Daoy (cell line): ENCODE measurements at regions not wholly inside any gene's neighbourhood (a gene's known extent, or its start where the extent isn't known, plus 50 kb on each side); places are given as distances from the start of the nearest gene placed in this dataset.
A peak's percentile ranks its signal among the peaks of the same experiment; 100 is the strongest.

Experiments used
- DNase-seq: peaks from one replicate; pipeline ENCODE4 v3.0.0-alpha.2; 2015; ENCODE audit warnings: low read depth

DNA sequence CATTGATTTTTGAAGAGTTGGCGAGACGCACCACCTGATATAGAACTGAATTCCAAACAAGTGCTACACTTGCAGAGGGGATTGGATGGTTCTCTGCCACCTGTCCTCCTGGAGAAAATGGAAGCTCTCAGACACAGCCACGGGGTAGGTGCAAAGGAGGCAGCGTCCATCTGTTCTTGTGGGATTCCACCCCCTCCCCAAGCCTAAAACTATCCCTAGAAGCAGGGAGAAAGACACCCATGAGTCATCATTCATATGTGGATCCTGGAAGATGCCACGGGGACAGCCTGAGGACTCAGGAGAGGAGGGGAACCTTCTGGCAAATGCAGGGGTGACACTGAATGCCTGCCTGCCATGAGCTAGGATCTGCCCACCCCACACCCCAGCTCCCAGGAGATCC lies 171.3 kb upstream of the CST7 start:
- DNase-seq, result no peak

DNA sequence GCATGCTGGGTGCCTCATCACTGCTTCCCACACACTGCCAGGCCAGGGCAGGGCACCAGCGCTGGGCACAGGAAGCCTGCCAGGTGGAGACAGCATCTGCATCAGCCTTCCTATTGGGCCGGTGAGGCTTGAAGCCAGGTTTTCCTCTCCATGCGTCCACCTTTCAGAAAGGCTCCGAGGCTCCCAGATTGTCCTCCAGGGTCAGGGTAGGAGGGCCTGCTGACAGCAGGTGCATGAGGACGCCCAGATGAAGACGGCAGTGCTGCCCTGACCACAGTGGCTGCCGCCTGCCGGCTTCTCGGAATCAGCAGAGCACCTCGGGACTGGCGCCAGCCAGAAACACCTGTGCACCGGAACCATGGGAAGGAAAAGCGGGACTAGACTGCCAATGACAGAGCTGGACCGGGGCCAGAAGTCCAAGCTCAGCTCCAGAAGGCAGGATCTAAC lies 170.5 kb upstream of the CST7 start:
- DNase-seq, result no peak

DNA sequence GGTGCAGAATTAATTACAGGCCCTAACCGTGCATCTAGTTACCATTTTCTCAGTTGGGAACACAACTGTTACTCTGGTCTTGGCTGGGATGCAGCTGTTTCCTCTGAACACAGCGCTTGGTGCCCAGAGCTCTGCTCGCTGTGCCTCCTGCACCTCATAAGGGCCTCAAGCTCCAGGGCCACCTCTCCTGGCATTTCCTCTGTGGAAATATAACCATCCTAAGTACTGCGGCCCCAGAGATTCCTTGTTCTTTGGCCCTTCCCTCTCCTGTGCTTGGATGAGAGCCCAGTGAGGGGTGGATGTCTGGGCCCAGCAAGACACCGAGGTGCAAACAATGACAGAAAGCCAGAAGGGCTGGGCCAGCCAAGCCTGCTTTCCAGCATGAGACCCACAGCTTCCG lies 169.9 kb upstream of the CST7 start:
- DNase-seq, result no peak

DNA sequence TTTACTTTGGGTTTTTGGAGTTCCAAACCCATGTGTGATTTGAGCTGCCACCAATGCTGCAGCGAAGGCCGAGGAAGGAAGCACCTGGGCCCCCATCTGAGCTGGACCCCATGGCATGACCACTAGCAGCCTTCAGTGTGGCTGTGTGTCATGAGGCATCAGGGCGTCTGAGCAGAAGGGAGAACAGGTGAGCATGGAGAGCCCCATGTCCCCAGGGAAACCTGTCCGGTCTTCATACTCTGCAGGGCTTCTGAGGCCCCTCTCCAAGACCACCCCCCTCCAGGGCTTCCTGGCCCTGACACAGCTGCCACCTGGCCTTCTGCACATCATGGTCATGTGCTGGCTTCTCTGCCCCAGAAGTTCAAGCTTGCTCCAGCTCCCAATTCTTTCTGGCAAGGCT lies 169.1 kb upstream of the CST7 start:
- DNase-seq, result no peak

- DNase-seq, result no peak
Observed at GRCh38 chr20:24780674-24781417, 168.2 kb upstream of the CST7 start.

DNA sequence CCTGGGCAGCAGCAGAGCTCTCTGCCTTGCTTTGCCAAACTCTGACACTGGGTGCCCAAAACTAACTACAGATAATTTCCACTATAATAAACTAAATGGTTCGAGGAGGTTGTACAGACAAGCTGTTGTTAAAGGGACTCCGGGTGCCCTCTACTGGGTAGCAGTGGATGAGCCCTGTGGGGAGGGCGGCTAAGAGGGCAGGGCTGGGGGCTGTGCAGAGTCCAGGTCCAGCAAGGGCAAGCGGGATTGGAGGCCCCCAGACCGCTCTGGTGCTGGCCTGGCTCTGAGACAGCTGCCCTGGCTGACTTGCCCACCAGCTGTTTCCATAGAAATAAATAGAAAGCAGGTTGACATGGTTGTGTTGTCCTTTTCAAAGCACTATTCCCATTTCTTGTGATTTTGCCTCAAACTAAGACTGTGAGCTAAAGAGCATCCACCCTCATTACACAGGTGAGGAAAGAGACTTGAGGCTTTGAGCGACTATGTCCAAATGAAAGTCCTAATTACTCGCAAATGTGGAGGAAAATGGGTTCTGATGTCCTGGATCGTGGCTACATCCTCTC lies 167.6 kb upstream of the CST7 start:
- no peak for DNase-seq

DNA sequence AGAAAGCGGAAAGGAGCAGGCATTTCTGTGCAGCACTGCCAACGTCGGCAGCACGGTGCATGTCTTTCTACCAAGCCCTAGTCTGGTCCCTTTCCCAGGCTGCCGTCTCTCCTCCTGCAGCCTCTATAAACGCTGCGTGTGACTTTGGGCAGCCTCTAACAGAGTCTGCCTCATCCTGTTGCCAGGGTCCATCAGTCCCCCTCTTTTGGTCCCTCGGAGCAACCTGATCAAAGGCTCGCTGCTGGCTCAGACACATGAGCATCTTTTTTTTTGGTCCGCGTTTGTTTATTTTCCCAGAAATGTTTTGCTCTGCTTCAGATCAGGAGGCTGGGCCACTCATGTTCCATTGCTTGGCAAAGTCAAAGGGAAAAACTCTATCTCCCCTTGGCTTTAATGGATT lies 166.8 kb upstream of the CST7 start:
- DNase-seq, result no peak

- DNase-seq, result no peak
Observed at GRCh38 chr20:24782801-24783630, 166.1 kb upstream of the CST7 start.

- no peak for DNase-seq
Observed at GRCh38 chr20:24783631-24784492, 165.2 kb upstream of the CST7 start.

DNA sequence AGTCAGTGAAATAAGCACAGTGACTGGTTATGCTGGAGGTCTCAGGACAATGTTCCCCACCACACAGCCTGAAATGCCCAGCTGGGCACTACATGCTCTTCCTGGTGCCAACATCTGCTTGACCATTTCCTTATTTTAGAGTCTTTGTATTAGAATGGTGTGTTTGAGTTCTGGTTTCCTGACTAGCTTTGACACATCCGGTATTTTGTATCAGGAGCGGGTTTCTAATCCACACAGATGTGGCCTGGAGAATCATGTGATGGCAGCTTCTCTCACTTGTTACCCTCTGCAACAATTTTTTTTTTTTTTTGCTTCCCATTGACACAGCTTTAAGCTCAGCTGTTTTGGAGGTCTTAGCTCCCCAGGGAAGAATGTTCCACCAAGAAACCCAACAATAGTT lies 164.5 kb upstream of the CST7 start:
- no peak for DNase-seq

DNA sequence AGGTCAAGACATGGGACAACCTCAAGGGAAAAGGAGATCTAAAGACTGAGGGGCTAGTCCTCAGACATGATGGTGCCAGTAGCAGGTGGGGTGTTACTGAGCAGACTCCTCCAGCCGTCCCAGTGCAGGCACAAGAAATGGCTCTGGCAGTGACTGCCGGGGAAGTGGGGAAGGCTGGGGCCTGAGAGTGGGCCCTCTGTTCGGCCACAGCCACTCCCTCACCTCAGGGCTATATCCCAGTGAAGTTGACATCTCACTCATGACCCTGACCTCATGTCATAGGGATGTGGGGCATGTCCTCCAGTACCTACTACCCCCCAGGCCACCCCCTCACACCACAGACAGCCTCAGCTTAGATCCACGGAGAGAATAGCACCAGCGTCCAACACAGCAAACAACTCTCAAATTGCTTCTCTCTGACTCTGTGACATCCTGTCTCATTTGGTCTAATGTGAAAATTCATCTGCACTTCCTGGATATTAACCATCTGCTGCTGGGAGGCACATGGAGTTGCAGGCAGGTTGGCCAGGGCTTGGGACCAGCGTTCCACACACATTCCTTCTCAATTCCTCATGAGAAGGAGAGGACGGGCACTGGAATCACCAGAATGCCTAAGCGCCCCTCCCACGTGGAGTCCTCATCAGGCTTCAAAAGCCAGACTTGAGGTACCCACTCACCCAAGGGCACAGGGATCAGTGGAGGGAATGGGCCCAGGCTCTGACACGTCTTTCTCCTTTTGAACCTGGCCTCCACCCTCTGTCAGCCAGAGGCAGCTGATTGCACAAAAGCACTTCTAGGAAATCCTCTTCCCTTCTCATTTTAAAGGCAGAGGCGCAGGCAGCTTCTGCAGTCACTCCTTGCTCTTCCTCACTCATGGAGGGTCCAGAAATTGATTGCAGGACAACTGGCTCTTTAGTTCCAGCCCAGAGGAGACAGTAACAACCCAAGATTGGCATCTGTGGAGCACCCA lies 163.6 kb upstream of the CST7 start:
- DNase-seq, result no peak

GRCh38 chr20:24786111-24786495 lies 163.0 kb upstream of the CST7 start:
- DNase-seq, result no peak

- DNase-seq, result no peak
Observed at GRCh38 chr20:24786646-24787045, 162.4 kb upstream of the CST7 start.

- no peak for DNase-seq
Observed at GRCh38 chr20:24787071-24787470, 162.0 kb upstream of the CST7 start.

DNA sequence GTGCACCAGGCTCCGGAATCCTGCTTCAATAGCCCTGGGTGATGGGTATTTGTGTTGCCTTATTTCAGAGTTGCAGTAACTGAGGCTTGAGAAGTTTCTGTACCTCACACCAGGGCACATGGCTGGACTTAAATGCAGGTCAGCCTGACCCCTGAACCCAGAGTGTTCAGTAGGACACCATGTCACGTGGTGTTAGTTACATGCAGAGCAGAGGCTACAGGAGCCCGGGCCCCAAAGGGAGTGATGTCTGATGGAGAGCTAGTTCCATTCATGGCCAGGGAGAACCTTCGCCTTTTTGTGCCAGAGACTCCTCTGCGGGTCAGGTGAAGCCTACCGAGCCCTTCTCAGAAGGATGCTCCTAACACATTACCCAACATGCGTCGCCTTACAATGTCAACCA lies 161.4 kb upstream of the CST7 start:
- no peak for DNase-seq

GRCh38 chr20:24789877-24790276 lies 159.2 kb upstream of the CST7 start:
- no peak for DNase-seq

DNA sequence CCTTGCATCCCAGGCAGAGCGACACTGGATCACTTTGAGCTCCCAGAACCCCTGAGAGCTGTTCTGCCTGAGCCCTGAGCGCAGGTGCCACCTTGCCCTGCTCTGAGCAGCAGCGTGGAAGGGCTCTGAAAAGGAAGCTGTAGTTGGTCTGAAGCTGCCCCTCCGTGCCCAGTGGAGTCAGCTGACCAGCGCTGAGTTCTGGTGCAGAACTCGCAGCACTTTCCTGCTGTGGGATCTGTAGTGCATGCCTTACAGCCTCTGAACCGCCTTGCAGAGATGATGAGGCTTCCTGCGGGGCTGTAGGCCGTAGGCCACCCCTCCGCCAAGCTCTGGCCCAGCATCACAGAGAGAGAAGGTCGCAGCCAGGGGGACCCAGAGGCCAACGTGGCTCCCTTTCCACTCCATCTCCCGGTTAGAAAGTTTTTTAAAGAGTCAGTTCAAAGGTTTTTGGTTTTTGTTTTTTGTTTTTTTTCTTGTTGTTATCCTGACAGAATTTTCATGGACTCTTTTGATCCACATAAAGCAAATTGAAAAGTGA lies 158.3 kb upstream of the CST7 start:
- DNase-seq, result no peak

DNA sequence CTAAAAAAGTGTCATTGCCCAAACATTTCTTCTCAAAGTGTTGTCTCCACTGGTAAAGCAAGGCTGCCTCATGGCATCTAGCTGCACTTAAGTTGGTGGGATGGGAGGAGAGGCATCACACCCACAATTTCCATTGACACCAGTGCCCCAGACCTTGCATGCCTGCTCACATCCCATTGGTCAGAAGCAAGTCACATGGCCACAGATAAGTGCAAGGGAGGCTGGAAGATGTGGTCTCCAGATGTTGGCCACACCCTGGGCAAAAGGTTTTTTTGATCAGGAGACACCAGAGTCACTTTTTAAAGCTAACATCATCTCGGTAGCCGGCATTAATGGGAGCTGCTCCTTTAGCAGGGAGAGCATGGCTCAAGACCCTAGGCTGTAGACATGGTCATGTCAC lies 157.1 kb upstream of the CST7 start:
- no peak for DNase-seq

DNA sequence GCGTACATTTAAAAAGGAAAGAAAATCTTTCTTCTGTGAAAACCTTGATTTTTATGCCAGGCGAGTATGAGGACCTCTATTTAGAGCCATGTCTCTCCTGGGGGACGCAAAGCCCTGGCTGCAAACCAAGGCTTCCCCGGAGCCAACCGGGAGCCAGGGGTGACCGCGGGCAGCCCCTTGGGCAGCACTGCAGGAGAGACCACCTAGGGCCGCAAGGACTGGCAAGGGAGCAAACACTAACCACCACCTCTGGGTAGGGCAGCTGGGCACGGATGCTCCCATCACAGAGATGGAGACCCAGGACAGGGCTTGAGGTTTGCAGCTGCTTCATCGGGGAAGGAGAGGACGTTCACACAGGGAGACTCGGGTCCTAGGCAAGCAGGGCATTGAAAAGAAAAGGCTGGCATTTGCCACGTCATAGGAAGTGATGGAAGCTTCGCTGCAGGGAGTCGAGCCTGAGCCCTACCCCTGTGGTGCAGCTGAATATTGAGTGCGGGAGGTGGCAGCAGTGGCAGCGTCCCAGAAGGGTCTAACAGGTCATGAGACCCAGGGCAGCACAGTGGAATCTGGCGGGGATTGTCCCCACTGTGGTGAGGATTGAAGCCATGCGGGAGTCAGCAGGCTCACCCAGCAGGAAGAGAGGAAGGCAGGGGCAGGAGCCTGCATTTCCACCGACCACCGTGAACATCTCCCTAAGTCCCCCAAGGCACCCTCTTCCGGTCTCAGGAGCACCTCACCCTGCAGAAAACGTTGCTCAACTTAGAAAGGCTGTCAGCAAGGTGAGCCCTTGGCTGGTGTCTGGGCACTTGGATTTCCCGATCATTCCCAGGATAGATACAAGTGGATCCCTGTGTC lies 156.2 kb upstream of the CST7 start:
- no peak for DNase-seq

GRCh38 chr20:24795436-24795835 lies 153.6 kb upstream of the CST7 start:
- DNase-seq, result peak; percentile 18
